Activated naive CD4-positive, alpha-beta T cell treated with anti-CD3 and anti-CD28 coated beads, Interleukin-2, amount 10 ng/mL, durations not matched to agents 7 days and 5 days (primary cell): ENCODE measurements at regions not wholly inside any gene's neighbourhood (a gene's known extent, or its start where the extent isn't known, plus 50 kb on each side); places are given as distances from the start of the nearest gene placed in this dataset.
"Not testable (repeated sequence)": the region's sequence is repeated elsewhere in the genome, so short reads cannot be mapped to it uniquely, and the experiment has no call there.

ENCODE experiments used
- CTCF ChIA-PET: fragments of 350-600 bp; sonication (Branson Sonifier 250); formaldehyde crosslinking; loops from one replicate; lab custom pipeline; 2021; ENCODE audit warnings: antibody characterized with exemption; lab: Charles Lee
- DNase-seq: peaks from one replicate; pipeline ENCODE4 v3.0.0-alpha.2; 2020
- H3K27ac Mint-ChIP-seq: one replicate; pipeline ENCODE4 v1.8.0; 2021; ENCODE audit warnings: mild to moderate bottlenecking, moderate library complexity, mixed read lengths
- H3K27me3 Mint-ChIP-seq: one replicate; pipeline ENCODE4 v1.8.0; 2021; ENCODE audit warnings: mild to moderate bottlenecking, mixed read lengths
- H3K36me3 Mint-ChIP-seq: one replicate; pipeline ENCODE4 v1.8.0; 2021; ENCODE audit warnings: mixed read lengths
- H3K4me1 Mint-ChIP-seq: one replicate; pipeline ENCODE4 v1.8.0; 2021; ENCODE audit warnings: mixed read lengths
- H3K4me3 Mint-ChIP-seq: one replicate; pipeline ENCODE4 v1.8.0; 2021; ENCODE audit warnings: mild to moderate bottlenecking, moderate library complexity, mixed read lengths
- H3K9me3 Mint-ChIP-seq: one replicate; pipeline ENCODE4 v1.8.0; 2021; ENCODE audit warnings: mixed read lengths

GRCh38 chr5:6286404-6286803 lies 91.9 kb downstream of the MED10 start:
- no peak overlapping the region for H3K27ac Mint-ChIP-seq
- H3K4me1 Mint-ChIP-seq: no peaks in the 10 kb centered on the region
- peaks cover 5% of the 10 kb centered on the region for H3K27me3 Mint-ChIP-seq
- no peak overlapping the region for H3K4me3 Mint-ChIP-seq
- CTCF ChIA-PET: no interaction called here
- no peak for DNase-seq
- H3K36me3 Mint-ChIP-seq: no peaks in the 10 kb centered on the region
- H3K9me3 Mint-ChIP-seq: no peaks in the 10 kb centered on the region

DNA sequence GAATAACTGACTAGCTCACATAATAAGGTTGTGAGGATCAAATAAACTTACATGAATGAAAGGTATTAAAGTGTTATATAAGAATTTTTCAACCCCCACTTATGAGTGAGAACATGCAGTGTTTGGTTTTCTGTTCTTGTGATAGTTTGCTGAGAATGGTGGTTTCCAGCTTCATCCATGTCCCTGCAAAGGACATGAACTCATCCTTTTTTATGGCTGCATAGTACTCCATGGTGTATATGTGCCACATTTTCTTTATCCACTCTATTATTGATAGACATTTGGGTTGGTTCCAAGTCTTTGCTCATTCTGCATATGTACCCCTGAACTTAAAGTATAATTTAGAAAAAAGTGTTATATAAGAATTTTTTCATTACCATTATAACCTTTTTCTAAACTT lies 93.9 kb downstream of the MED10 start:
- H3K27ac Mint-ChIP-seq, H3K9me3 Mint-ChIP-seq, H3K36me3 Mint-ChIP-seq, H3K4me1 Mint-ChIP-seq, CTCF ChIA-PET, H3K4me3 Mint-ChIP-seq, DNase-seq: not testable (repeated sequence)
- H3K27me3 Mint-ChIP-seq: peaks cover 11% of the 10 kb centered on the region

- Mint-ChIP-seq H3K9me3 (no peaks in the 10 kb centered on the region), H3K27ac (no peak overlapping the region), H3K4me1 (no peaks in the 10 kb centered on the region), H3K4me3 (no peak overlapping the region), H3K27me3 (peaks cover 11% of the 10 kb centered on the region), H3K36me3 (no peaks in the 10 kb centered on the region)
- DNase-seq: no peak
- CTCF ChIA-PET: interaction anchor here (1.0 kb wide), 1 partner anchor 15 kb away, joined by 3 read pairs; no protein-coding TSS in a partner anchor
These were observed 96.0 kb downstream of the MED10 start for GRCh38 chr5:6282352-6282751.

DNA sequence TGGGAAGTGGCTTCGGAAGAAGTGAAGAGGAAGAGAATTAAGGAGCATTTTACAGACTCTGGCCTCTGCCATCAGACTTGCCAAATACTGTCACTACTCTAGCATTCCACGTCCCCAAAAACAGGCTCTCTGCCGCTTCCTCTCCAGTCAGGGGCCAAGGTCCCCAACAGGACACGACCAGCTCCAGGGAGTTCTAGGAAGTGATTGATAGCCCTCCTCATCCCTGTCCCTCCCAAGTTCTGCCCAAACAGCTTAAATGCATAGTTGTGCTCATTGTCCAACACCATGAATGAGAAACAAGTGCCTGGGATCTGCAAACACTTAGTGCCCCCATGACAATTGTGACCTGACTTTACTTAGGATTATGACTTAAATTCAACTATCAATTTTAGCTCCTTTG lies 96.5 kb downstream of the MED10 start:
- Mint-ChIP-seq H3K27me3 (peaks cover 11% of the 10 kb centered on the region), H3K4me1 (no peaks in the 10 kb centered on the region), H3K27ac (no peak overlapping the region), H3K36me3 (no peaks in the 10 kb centered on the region), H3K4me3 (no peak overlapping the region), H3K9me3 (no peaks in the 10 kb centered on the region)
- no peak for DNase-seq
- CTCF ChIA-PET: no interaction called here

GRCh38 chr5:6280425-6281100 lies 97.8 kb downstream of the MED10 start:
- no peaks in the 10 kb centered on the region for H3K36me3 Mint-ChIP-seq
- H3K4me1 Mint-ChIP-seq: no peaks in the 10 kb centered on the region
- DNase-seq: no peak
- peaks cover 11% of the 10 kb centered on the region for H3K27me3 Mint-ChIP-seq
- H3K27ac Mint-ChIP-seq: no peak overlapping the region
- no peaks in the 10 kb centered on the region for H3K9me3 Mint-ChIP-seq
- H3K4me3 Mint-ChIP-seq: no peak overlapping the region
- CTCF ChIA-PET: interaction anchor here (0.6 kb wide), 2 partner anchors 20 to 758 kb away, joined by 3 to 5 read pairs; no protein-coding TSS in a partner anchor

GRCh38 chr5:6279607-6280006 lies 98.7 kb downstream of the MED10 start:
- Mint-ChIP-seq H3K9me3 (no peaks in the 10 kb centered on the region), H3K27me3 (peaks cover 15% of the 10 kb centered on the region), H3K27ac (no peak overlapping the region), H3K36me3 (no peaks in the 10 kb centered on the region), H3K4me3 (no peak overlapping the region), H3K4me1 (no peaks in the 10 kb centered on the region)
- DNase-seq: no peak
- CTCF ChIA-PET: no interaction called here

- DNase-seq: no peak
- Mint-ChIP-seq H3K9me3 (no peaks in the 10 kb centered on the region), H3K36me3 (no peaks in the 10 kb centered on the region), H3K4me3 (no peak overlapping the region), H3K27ac (no peak overlapping the region), H3K27me3 (peaks cover 4% of the 10 kb centered on the region), H3K4me1 (no peaks in the 10 kb centered on the region)
- CTCF ChIA-PET: no interaction called here
These were observed 103.4 kb downstream of the MED10 start for GRCh38 chr5:6274846-6275543.

GRCh38 chr5:6273749-6274148 lies 104.6 kb downstream of the MED10 start:
- Mint-ChIP-seq H3K27me3 (peaks cover 4% of the 10 kb centered on the region), H3K27ac (no peak overlapping the region), H3K4me3 (no peak overlapping the region), H3K4me1 (no peaks in the 10 kb centered on the region), H3K36me3 (no peaks in the 10 kb centered on the region), H3K9me3 (no peaks in the 10 kb centered on the region)
- DNase-seq: no peak
- CTCF ChIA-PET: no interaction called here

DNA sequence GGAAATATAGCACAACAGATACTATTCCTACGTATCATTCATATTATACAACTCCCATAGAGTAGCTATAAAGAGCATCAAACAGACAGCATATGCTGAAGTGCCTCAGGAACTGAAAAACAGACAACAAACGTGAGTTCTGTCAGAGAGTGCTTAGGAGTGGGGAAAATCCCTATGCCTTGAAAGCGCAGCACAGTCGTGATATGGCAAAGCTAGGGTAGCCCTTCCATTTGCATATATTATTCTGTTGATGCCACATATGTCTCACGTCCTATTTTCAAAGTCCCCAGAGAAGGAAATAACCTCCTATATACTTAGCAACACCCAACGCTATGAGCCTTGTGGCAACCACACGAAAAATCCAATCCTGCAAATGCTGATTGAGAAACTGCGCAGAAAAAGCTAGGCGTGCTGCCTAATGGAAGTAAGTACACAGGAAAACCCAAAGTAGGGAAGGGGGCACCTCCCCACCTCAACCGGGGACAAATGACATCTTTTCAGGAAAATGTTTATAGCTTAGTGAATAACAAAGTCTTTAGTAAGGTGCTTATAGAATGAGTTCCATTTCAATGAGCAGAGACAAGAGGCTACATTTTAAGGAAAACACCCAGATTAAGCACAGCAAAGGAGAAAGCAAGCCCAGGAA lies 105.1 kb downstream of the MED10 start:
- CTCF ChIA-PET: no interaction called here
- H3K4me3 Mint-ChIP-seq: no peak overlapping the region
- H3K27ac Mint-ChIP-seq: no peak overlapping the region
- H3K4me1 Mint-ChIP-seq: no peaks in the 10 kb centered on the region
- H3K27me3 Mint-ChIP-seq: peaks cover 4% of the 10 kb centered on the region
- DNase-seq: no peak
- H3K9me3 Mint-ChIP-seq: no peaks in the 10 kb centered on the region
- H3K36me3 Mint-ChIP-seq: no peaks in the 10 kb centered on the region

DNA sequence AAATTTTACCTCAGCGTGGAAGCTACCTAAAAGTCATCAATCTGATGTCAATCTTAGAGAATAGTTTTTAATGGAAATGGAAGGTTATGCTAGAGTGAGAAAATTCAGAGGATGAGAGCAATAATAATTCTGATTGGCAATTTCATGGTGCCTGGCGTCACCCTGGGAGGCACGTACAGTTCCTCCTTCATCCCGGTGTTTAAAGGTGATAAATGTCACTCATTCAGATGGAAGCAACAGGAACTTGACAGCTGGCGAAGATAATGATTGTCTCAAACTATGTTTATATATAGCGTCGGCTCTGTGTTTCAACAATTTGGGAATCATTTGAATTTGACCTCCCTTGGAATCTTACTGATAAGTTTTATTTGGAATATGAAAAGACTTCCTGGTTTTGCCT lies 108.4 kb downstream of the MED10 start:
- Mint-ChIP-seq H3K4me3 (no peak overlapping the region), H3K27me3 (peaks cover 5% of the 10 kb centered on the region), H3K36me3 (no peaks in the 10 kb centered on the region), H3K27ac (no peak overlapping the region), H3K4me1 (no peaks in the 10 kb centered on the region), H3K9me3 (no peaks in the 10 kb centered on the region)
- CTCF ChIA-PET: no interaction called here
- DNase-seq: no peak

DNA sequence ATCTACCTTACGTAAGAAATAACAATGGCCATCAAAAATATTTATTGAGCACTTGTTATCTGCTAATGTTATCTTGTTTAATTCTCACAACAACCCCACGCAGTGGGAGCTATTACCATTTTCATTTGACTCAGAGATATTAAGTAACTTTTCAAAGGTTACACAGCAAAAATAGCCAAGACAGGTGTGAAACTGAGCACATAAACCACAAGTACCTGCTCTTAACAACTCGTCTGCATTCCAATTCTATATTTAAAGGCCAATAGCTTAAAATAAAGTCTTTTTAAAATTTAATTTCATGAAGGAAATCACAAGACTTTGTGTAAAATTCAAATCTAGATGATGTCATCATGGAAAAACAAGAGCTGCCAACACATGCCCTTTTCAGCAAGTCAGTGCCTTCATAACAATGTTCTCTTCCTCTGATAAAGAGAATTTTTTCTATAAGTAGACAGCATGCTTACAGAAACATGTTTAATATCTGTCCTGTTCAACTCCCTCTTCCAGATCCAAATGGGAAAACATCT lies 111.6 kb downstream of the MED10 start:
- Mint-ChIP-seq H3K27me3 (peaks cover 3% of the 10 kb centered on the region), H3K36me3 (no peaks in the 10 kb centered on the region), H3K27ac (no peak overlapping the region), H3K4me3 (no peak overlapping the region), H3K9me3 (no peaks in the 10 kb centered on the region), H3K4me1 (no peaks in the 10 kb centered on the region)
- CTCF ChIA-PET: interaction anchor here (1.5 kb wide), 1 partner anchor 16 kb away, joined by 3 read pairs; no protein-coding TSS in a partner anchor
- DNase-seq: no peak

DNA sequence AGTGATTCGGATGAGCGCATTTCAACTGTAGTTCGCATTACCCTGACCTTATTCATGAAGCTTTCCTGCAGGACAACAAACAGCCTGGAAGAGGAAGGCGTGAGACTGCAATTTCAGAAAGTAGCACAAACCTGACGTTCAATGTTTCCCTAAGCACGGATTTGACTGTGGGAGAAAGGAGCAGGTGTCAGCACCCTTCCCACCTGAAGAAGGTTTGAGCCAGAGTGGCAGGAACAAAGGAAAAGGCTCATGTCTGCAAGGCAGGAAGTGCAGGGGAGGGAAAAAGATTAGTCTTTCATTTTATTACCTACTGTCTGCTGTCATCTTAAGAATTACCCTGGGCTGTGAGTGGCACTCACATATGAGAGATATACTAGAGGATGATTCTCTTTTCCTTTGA lies 114.0 kb downstream of the MED10 start:
- Mint-ChIP-seq H3K9me3 (no peaks in the 10 kb centered on the region), H3K27me3 (peaks cover 3% of the 10 kb centered on the region), H3K36me3 (no peaks in the 10 kb centered on the region), H3K4me1 (no peaks in the 10 kb centered on the region), H3K4me3 (no peak overlapping the region), H3K27ac (no peak overlapping the region)
- CTCF ChIA-PET: no interaction called here
- no peak for DNase-seq

GRCh38 chr5:6262651-6263363 lies 115.5 kb downstream of the MED10 start:
- Mint-ChIP-seq H3K4me3 (no peak overlapping the region), H3K27ac (no peak overlapping the region), H3K27me3 (no peaks in the 10 kb centered on the region), H3K4me1 (no peaks in the 10 kb centered on the region), H3K9me3 (no peaks in the 10 kb centered on the region), H3K36me3 (no peaks in the 10 kb centered on the region)
- no peak for DNase-seq
- CTCF ChIA-PET: no interaction called here

- CTCF ChIA-PET: no interaction called here
- no peak for DNase-seq
- H3K27ac Mint-ChIP-seq: no peak overlapping the region
- no peaks in the 10 kb centered on the region for H3K27me3 Mint-ChIP-seq
- H3K4me1 Mint-ChIP-seq: no peaks in the 10 kb centered on the region
- H3K9me3 Mint-ChIP-seq: no peaks in the 10 kb centered on the region
- no peak overlapping the region for H3K4me3 Mint-ChIP-seq
- H3K36me3 Mint-ChIP-seq: no peaks in the 10 kb centered on the region
These were observed 116.7 kb downstream of the MED10 start for GRCh38 chr5:6261668-6262067.
